ENCODE measurements at regions not wholly inside any gene's neighbourhood (a gene's known extent, or its start where the extent isn't known, plus 50 kb on each side); places are given as distances from the start of the nearest gene placed in this dataset.

GRCh38 chr9:126051446-126052130 lies 275.0 kb upstream of the MVB12B start:
- Histone ChIP-seq H3K4me2 (replicated peaks; ENCODE audit: extremely low read depth, low read length, poor library complexity, severe bottlenecking) (no peak overlapping the region), H2AFZ (ENCODE audit: insufficient read depth, low read depth, low read length, poor library complexity, severe bottlenecking) (no peak overlapping the region), H3K27me3 (ENCODE audit: control insufficient read depth in 2 of 2, insufficient read depth in 2 of 2, low read length in 2 of 2) (no peaks in the 10 kb centered on the region), H3K9me3 (replicated peaks in 1 of 2; ENCODE audit: control insufficient read depth in 1 of 2, insufficient read depth in 1 of 2, low read length in 2 of 2) (peaks cover 0 to 1% of the 10 kb centered on the region in 2 donors), H4K20me1 (ENCODE audit: insufficient read depth, low read length) (no peaks in the 10 kb centered on the region), H3K4me1 (ENCODE audit: control insufficient read depth in 1 of 2, insufficient read depth in 2 of 2, low read length in 2 of 2) (no peaks in the 10 kb centered on the region), H3K9ac (ENCODE audit: insufficient read depth, low read length, poor library complexity, severe bottlenecking) (no peak overlapping the region), H3K36me3 (replicated peaks in 1 of 2; ENCODE audit: control insufficient read depth in 1 of 2, insufficient read depth in 2 of 2, low read length in 2 of 2) (no peaks in the 10 kb centered on the region), H3K27ac (ENCODE audit: low read depth in 1 of 2, low read length in 2 of 2) (no peak overlapping the region), H3K79me2 (ENCODE audit: insufficient read depth, low read length) (no peaks in the 10 kb centered on the region), H3K4me3 (replicated peaks in 1 of 3; ENCODE audit: low read depth in 2 of 3, low read length in 3 of 3) (no peak overlapping the region)
- Mint-ChIP-seq H3K4me1 (no peaks in the 10 kb centered on the region), H3K36me3 (no peaks in the 10 kb centered on the region), H3K4me3 (no peak overlapping the region), H3K9me3 (peaks cover 0 to 2% (median 0%) of the 10 kb centered on the region in 7 donors), H3K27ac (no peak overlapping the region), H3K27me3 (ENCODE audit: low read depth in 3 of 3) (peaks cover 0 to 21% (median 4%) of the 10 kb centered on the region in 3 donors)
- 88% methylated on average over 10 of the region's 15 CpGs for WGBS (ENCODE audit: insufficient coverage)
- intact Hi-C loops (cut with micrococcal nuclease), result no loop called here
- no peak for TF ChIP-seq CTCF (IDR thresholded peaks at IDR 0.05)
- no peak for DNase-seq

- H3K27ac ChIP-seq (ENCODE audit: low read depth in 1 of 2, low read length in 2 of 2), result no peak overlapping the region
- no peaks in the 10 kb centered on the region for H3K9me3 ChIP-seq (replicated peaks in 1 of 2; ENCODE audit: control insufficient read depth in 1 of 2, insufficient read depth in 1 of 2, low read length in 2 of 2)
- no peak for TF ChIP-seq CTCF (IDR thresholded peaks at IDR 0.05)
- WGBS (ENCODE audit: insufficient coverage), result 80% methylated on average over 5 of the region's 6 CpGs
- Mint-ChIP-seq H3K4me1 (no peaks in the 10 kb centered on the region), H3K9me3 (no peaks in the 10 kb centered on the region), H3K36me3 (no peaks in the 10 kb centered on the region), H3K27me3 (ENCODE audit: low read depth in 3 of 3) (peaks cover 0 to 17% (median 4%) of the 10 kb centered on the region in 3 donors), H3K4me3 (no peak overlapping the region), H3K27ac (no peak overlapping the region)
- no peaks in the 10 kb centered on the region for H3K4me1 ChIP-seq (ENCODE audit: control insufficient read depth in 1 of 2, insufficient read depth in 2 of 2, low read length in 2 of 2)
- intact Hi-C loops (cut with micrococcal nuclease), result no loop called here
- H3K27me3 ChIP-seq (ENCODE audit: control insufficient read depth in 2 of 2, insufficient read depth in 2 of 2, low read length in 2 of 2), result no peaks in the 10 kb centered on the region
- H2AFZ ChIP-seq (ENCODE audit: insufficient read depth, low read depth, low read length, poor library complexity, severe bottlenecking), result no peak overlapping the region
- no peaks in the 10 kb centered on the region for H3K79me2 ChIP-seq (ENCODE audit: insufficient read depth, low read length)
- no peak overlapping the region for H3K4me3 ChIP-seq (replicated peaks in 1 of 3; ENCODE audit: low read depth in 2 of 3, low read length in 3 of 3)
- H3K4me2 ChIP-seq (replicated peaks; ENCODE audit: extremely low read depth, low read length, poor library complexity, severe bottlenecking), result no peak overlapping the region
- no peak for DNase-seq
- H3K36me3 ChIP-seq (replicated peaks in 1 of 2; ENCODE audit: control insufficient read depth in 1 of 2, insufficient read depth in 2 of 2, low read length in 2 of 2), result no peaks in the 10 kb centered on the region
- no peak overlapping the region for H3K9ac ChIP-seq (ENCODE audit: insufficient read depth, low read length, poor library complexity, severe bottlenecking)
- H4K20me1 ChIP-seq (ENCODE audit: insufficient read depth, low read length), result no peaks in the 10 kb centered on the region
Measured at GRCh38 chr9:126052791-126053190, 273.8 kb upstream of the MVB12B start.

Data from CD14-positive monocyte (primary cell).